Fibroblast of the aortic adventitia (primary cell): ENCODE measurements at regions not wholly inside any gene's neighbourhood (a gene's known extent, or its start where the extent isn't known, plus 50 kb on each side); places are given as distances from the start of the nearest gene placed in this dataset.
A peak's percentile ranks its signal among the peaks of the same experiment; 100 is the strongest.
"Not testable (repeated sequence)": the region's sequence is repeated elsewhere in the genome, so short reads cannot be mapped to it uniquely, and the experiment has no call there.

ENCODE experiments used
- DNase-seq: peaks from one replicate; pipeline ENCODE4 v3.0.0-alpha.2; 2010; ENCODE audit warnings: low read depth
- H3K4me3 ChIP-seq: 2 replicates; pipeline ENCODE4 v1.5.1; 2011; ENCODE audit warnings: low read depth, mild to moderate bottlenecking, control low read depth, low read length, moderate library complexity
- TF ChIP-seq, protein P1 (sequence below): IDR thresholded peaks from 2 replicates; pipeline ENCODE4 v1.5.1; 2011; ENCODE audit warnings: mild to moderate bottlenecking, low read length, control low read depth, inconsistent platforms; ENCODE audit not compliant: insufficient read depth

DNA sequence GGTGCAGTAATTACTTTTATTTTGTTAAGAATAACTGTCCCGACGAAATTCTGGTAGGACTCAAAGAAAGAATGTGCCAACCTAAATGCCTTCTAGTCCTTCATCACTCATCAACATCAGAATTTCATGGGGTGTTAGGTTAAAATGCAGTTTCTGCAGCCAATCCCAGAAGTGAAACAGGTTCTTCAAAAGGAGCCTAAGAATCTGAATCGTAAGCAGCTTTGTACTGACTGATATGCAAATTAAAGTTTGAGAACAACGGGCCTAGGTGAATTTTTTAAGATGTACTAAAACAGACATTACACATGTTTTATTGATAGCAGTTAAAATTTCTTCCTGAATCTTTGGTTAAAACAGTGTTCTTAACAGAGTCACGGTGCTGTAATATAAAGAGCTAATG is 140.3 kb upstream of the ZC3H15 start:
- DNase-seq = no peak
- TF ChIP-seq, protein P1, sequence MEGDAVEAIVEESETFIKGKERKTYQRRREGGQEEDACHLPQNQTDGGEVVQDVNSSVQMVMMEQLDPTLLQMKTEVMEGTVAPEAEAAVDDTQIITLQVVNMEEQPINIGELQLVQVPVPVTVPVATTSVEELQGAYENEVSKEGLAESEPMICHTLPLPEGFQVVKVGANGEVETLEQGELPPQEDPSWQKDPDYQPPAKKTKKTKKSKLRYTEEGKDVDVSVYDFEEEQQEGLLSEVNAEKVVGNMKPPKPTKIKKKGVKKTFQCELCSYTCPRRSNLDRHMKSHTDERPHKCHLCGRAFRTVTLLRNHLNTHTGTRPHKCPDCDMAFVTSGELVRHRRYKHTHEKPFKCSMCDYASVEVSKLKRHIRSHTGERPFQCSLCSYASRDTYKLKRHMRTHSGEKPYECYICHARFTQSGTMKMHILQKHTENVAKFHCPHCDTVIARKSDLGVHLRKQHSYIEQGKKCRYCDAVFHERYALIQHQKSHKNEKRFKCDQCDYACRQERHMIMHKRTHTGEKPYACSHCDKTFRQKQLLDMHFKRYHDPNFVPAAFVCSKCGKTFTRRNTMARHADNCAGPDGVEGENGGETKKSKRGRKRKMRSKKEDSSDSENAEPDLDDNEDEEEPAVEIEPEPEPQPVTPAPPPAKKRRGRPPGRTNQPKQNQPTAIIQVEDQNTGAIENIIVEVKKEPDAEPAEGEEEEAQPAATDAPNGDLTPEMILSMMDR = no peak
- H3K4me3 ChIP-seq = no peak overlapping the region

DNA sequence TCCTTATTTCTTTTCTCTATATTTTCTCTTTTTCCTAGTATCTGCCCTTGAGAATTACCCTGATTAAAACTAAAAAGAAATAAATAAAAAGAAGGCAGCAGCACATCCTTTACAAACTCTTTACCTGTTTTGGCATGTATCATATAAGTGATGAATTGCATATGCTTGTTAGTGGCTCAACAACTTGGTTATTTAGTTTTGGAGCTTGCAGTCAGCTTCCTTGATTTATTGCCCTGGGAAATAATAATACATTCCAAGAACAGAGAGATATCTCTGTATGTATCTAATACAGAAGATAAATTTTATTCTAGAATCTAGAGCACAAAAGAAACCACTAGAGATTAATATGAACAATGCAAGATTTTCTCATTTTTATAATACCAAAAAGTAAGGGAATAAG is 139.8 kb upstream of the ZC3H15 start:
- no peak overlapping the region for H3K4me3 ChIP-seq
- DNase-seq = no peak
- TF ChIP-seq, protein P1 = no peak

DNA sequence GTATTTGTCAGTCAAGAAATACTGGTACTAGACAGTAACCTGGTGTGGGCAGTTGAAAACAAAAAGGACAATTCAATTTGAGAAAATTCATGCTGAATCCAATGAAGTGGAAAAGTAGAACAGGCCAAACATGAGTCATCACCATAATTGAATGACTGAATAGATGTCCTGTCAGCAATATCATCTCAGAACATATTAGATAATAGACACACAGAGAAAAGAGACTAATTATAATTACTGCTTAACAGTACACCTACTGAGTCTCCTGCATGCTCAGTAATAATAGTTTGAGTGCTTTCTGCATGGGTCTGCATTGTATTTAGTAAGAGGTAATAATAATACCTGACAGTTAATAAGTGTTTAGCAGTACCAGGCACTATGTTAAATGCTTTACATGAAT is 138.6 kb upstream of the ZC3H15 start:
- TF ChIP-seq, protein P1 = no peak
- DNase-seq = no peak
- no peak overlapping the region for H3K4me3 ChIP-seq

DNA sequence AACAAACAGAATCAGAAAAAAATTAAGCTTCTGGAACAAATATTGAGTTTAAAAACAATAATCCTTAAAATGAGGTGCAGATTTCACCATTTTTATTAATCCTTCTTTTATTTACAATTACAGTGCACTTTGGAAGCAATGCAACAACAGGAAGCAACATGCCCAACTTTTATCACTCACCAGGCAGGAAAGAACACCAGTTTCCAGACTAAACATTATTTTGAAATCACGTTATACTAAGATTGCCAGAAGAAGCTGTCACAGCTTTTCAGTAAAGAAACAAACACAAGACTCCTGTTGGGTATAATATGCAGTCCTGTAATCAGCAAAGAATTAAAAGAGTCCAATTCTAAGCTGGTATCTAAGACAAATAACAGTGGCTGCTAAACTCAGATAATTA is 137.9 kb upstream of the ZC3H15 start:
- DNase-seq = peak; percentile 30
- H3K4me3 ChIP-seq = no peak overlapping the region
- TF ChIP-seq, protein P1 = no peak

DNA sequence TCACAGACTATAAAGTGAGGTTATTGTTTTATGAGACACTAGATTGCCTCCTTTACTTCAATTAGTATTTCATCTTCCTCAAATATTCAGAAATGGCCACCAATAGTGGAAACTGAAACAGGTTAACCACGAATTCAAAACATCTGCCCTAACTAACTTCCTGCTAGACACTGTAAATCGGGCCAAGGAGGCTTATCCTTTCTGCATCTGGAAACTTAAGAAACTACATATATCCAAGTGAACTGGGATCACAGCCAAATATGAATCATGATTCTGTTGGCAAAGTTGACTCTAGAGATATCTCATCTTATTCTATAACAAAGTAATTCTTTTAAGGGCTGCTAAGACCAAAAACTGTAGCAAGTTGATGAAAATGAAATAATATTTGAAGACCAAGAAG is 136.6 kb upstream of the ZC3H15 start:
- H3K4me3 ChIP-seq = no peak overlapping the region
- TF ChIP-seq, protein P1 = no peak
- peak; percentile 96 for DNase-seq

DNA sequence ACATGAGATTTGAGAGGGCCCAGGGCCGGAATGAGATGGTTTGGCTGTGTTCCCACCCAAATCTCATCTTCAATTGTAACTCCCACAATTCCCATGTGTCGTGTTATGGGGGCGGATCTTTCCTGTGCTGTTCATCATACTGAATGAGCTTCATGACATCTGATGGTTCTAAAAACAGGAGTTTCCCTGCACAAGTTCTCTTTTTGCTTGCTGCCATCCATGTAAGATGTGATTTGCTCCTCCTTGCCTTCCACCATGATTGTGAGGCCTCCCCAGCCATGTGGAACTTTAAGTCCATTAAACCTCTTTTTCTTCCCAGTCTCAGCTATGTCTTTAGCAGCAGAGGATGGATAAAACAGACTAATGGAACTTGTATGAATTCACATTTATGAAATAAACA is 131.9 kb upstream of the ZC3H15 start:
- not testable (repeated sequence) for DNase-seq, H3K4me3 ChIP-seq

DNA sequence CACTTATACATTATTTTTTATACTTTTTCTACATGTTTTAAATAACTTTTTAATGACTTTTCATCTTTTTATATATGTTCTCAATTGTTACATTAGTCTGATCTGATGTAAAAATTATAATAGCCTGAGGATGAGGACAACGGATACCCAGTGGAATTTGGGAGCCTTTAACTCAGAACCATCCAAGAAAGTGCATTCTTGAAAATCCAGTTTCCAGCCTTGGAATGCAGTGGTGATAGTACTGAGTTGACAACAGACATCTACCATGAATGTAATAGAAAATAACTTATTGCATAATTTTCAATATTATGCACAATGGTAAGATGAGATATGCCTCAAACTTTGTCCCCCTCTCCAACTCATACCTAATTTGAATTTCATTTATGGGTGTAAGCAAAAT is 120.7 kb upstream of the ZC3H15 start:
- DNase-seq = peak; percentile 40
- H3K4me3 ChIP-seq = no peak overlapping the region
- TF ChIP-seq, protein P1 = no peak
